ENCODE measurements at regions not wholly inside any gene's neighbourhood (a gene's known extent, or its start where the extent isn't known, plus 50 kb on each side); places are given as distances from the start of the nearest gene placed in this dataset.

DNA sequence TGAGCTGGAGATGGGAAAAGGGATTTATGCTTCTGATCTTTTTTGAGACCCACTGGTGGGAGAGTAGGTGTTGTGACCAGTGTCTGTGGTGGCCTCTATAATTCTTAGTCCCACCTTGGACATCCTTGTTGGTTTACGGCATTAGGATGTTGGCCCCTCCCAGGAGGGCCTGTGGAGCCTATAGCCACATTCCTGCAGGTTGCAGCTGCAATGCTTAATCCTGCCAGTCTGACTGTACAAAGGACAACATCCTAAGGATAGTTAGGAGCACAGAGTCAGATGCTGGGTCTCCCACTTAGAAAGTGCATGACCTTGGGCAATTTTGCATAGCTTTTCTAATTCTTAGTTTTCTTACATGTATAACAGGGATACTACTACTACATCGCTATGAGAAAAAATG, 150.9 kb upstream of the SLC38A2 start:
- Histone ChIP-seq H3K4me1 (peaks cover 33% of the 10 kb centered on the region), H3K4me3 (peak overlapping the region; percentile 7), H3K4me2 (peak overlapping the region; percentile 68), H3K27ac (peak overlapping the region; percentile 70 to 84), H3K9me3 (peaks cover 3% of the 10 kb centered on the region; the same call in 1 of the 3 replicates)
- peak; percentile 75 to 78 for ATAC-seq
- no peak for TF ChIP-seq HOXB13 (CRISPR knock-in tag; IDR thresholded peaks at IDR 0.05; ENCODE audit: low read depth)
- no peak for TF ChIP-seq KDM5A (IDR thresholded peaks at IDR 0.05)
- TF ChIP-seq CEBPB (IDR thresholded peaks at IDR 0.05), result no peak
- TF ChIP-seq ZC3H11A (IDR thresholded peaks at IDR 0.05), result no peak
- no peak for TF ChIP-seq GATA3 (IDR thresholded peaks at IDR 0.05; ENCODE audit: borderline replicate concordance)
- 0 out of 2 replicates have a peak, but pooled peaks have one; percentile 31 for TF ChIP-seq FOSB (CRISPR knock-in tag; IDR thresholded peaks at IDR 0.05)
- TF ChIP-seq, protein P1, sequence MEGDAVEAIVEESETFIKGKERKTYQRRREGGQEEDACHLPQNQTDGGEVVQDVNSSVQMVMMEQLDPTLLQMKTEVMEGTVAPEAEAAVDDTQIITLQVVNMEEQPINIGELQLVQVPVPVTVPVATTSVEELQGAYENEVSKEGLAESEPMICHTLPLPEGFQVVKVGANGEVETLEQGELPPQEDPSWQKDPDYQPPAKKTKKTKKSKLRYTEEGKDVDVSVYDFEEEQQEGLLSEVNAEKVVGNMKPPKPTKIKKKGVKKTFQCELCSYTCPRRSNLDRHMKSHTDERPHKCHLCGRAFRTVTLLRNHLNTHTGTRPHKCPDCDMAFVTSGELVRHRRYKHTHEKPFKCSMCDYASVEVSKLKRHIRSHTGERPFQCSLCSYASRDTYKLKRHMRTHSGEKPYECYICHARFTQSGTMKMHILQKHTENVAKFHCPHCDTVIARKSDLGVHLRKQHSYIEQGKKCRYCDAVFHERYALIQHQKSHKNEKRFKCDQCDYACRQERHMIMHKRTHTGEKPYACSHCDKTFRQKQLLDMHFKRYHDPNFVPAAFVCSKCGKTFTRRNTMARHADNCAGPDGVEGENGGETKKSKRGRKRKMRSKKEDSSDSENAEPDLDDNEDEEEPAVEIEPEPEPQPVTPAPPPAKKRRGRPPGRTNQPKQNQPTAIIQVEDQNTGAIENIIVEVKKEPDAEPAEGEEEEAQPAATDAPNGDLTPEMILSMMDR (IDR thresholded peaks at IDR 0.05), result no peak
- no peak for TF ChIP-seq ATOH8 (CRISPR knock-in tag; IDR thresholded peaks at IDR 0.05; ENCODE audit: low read depth)
- CTCF ChIA-PET, result interaction anchor here (0.6 to 1.7 kb wide), 3 partner anchors 26 to 220 kb away, joined by 3 to 5 read pairs (median 3); no protein-coding TSS in a partner anchor
- FAIRE-seq, result no peak
- 26% methylated on average over 2 of the region's 2 CpGs for WGBS (ENCODE audit: missing lambda C conversion rate)
- DNase-seq (ENCODE audit: low read depth in 1 of 2, low spot score in 1 of 2), result peak; percentile 33 to 53
- POLR2A ChIA-PET, result interaction anchor here (0.9 to 1.9 kb wide), 12 partner anchors 15 to 532 kb away, joined by 3 to 13 read pairs (median 7); partner anchors contain the start of gene SLC38A2

DNA sequence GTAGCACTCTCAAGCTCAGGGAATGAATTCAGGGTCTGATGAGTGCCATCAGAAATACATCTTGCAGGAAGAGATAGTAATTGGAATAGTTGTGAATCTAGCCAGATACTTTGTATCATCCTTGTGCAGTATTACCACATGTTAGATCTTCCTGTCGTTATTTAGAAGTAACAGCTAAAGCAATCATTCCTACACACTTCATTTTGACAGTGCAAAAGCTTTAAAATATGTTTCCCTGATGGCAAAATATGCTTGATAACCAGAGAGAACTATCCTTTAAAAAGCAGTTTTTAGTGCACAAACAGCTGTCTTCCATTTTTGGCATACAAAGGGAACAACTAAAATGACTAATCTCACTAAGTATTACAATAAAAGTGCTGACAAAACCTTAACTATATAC, 149.5 kb upstream of the SLC38A2 start:
- TF ChIP-seq JUNB (IDR thresholded peaks at IDR 0.05) (no peak), CBX8 (IDR thresholded peaks at IDR 0.05) (no peak), POLR2AphosphoS2 (conservative IDR thresholded peaks at IDR 0.05; ENCODE audit: low read length) (no peak), HOXB5 (CRISPR knock-in tag; IDR thresholded peaks at IDR 0.05) (no peak), NPAS2 (CRISPR knock-in tag; IDR thresholded peaks at IDR 0.05; ENCODE audit: borderline replicate concordance) (no peak), RAD21 (conservative IDR thresholded peaks at IDR 0.05 in 1 of 2, IDR thresholded peaks at IDR 0.05 in 1 of 2) (no peak), REST (IDR thresholded peaks at IDR 0.05) (no peak), BHLHE40 (IDR thresholded peaks at IDR 0.05; ENCODE audit: low read depth, low read length) (no peak), EHMT2 (IDR thresholded peaks at IDR 0.05; ENCODE audit: low read depth) (no peak), MYC (IDR thresholded peaks at IDR 0.05; ENCODE audit: borderline replicate concordance, low read length) (no peak), BCL3 (IDR thresholded peaks at IDR 0.05) (no peak), ATOH8 (CRISPR knock-in tag; IDR thresholded peaks at IDR 0.05; ENCODE audit: low read depth) (no peak)
- peak overlapping the region; percentile 68; the same call in 2 of the 3 replicates for H3K4me2 ChIP-seq
- H3K4me3 ChIP-seq, result no peak overlapping the region
- H3K9me3 ChIP-seq, result 0 out of 3 replicates have a peak, but pooled peaks cover 2% of the 10 kb centered on the region
- ATAC-seq, result no peak
- ChIA-PET POLR2A (no interaction called here), CTCF (no interaction called here)
- no peak for DNase-seq (ENCODE audit: low read depth in 1 of 2, low spot score in 1 of 2)
- 78% methylated on average over 1 of the region's 1 CpG for WGBS (ENCODE audit: missing lambda C conversion rate)
- no peak for FAIRE-seq
- H3K27ac ChIP-seq, result peak overlapping the region; percentile 60 to 70; a peak in 5 of 6 replicates
- H3K4me1 ChIP-seq, result peaks cover 33% of the 10 kb centered on the region

All from A549 (cell line).